ENCODE measurements at regions not wholly inside any gene's neighbourhood (a gene's known extent, or its start where the extent isn't known, plus 50 kb on each side); places are given as distances from the start of the nearest gene placed in this dataset.
"Not testable (repeated sequence)": the region's sequence is repeated elsewhere in the genome, so short reads cannot be mapped to it uniquely, and the experiment has no call there.

- not testable (repeated sequence) for TF ChIP-seq CTCF (IDR thresholded peaks at IDR 0.05; ENCODE audit: low read depth, low read length, missing input control); EGR1 (IDR thresholded peaks at IDR 0.05; ENCODE audit: low read depth in 2 of 2); REST (IDR thresholded peaks at IDR 0.05); TAF1 (conservative IDR thresholded peaks at IDR 0.05); ZBTB33 (IDR thresholded peaks at IDR 0.05); FOXA1 (IDR thresholded peaks at IDR 0.05); JUND (IDR thresholded peaks at IDR 0.05); RAD21 (IDR thresholded peaks at IDR 0.05)
Observed at GRCh38 chr12:23388898-23389297, 560.6 kb downstream of the SOX5 start.

Measured in liver (tissue), 3 donors.